ENCODE measurements at regions not wholly inside any gene's neighbourhood (a gene's known extent, or its start where the extent isn't known, plus 50 kb on each side); places are given as distances from the start of the nearest gene placed in this dataset.

GRCh38 chr3:161990036-161990435 lies 493.4 kb downstream of the OTOL1 start:
- Mint-ChIP-seq H3K36me3 (ENCODE audit: low read depth) (no peaks in the 10 kb centered on the region), H3K4me1 (ENCODE audit: low read depth) (no peaks in the 10 kb centered on the region), H3K4me3 (no peak overlapping the region), H3K27ac (no peak overlapping the region), H3K27me3 (no peaks in the 10 kb centered on the region), H3K9me3 (peaks cover 2% of the 10 kb centered on the region)
- ChIA-PET CTCF (no interaction called here), POLR2A (no interaction called here)
- DNase-seq = no peak
- intact Hi-C loops (cut with micrococcal nuclease) = no loop called here
- no peak for ATAC-seq
- TF ChIP-seq, protein P1, sequence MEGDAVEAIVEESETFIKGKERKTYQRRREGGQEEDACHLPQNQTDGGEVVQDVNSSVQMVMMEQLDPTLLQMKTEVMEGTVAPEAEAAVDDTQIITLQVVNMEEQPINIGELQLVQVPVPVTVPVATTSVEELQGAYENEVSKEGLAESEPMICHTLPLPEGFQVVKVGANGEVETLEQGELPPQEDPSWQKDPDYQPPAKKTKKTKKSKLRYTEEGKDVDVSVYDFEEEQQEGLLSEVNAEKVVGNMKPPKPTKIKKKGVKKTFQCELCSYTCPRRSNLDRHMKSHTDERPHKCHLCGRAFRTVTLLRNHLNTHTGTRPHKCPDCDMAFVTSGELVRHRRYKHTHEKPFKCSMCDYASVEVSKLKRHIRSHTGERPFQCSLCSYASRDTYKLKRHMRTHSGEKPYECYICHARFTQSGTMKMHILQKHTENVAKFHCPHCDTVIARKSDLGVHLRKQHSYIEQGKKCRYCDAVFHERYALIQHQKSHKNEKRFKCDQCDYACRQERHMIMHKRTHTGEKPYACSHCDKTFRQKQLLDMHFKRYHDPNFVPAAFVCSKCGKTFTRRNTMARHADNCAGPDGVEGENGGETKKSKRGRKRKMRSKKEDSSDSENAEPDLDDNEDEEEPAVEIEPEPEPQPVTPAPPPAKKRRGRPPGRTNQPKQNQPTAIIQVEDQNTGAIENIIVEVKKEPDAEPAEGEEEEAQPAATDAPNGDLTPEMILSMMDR (IDR thresholded peaks at IDR 0.05) = no peak

- CTCF ChIA-PET = no interaction called here
- intact Hi-C loops (cut with micrococcal nuclease) = no loop called here
- H3K4me3 Mint-ChIP-seq = no peak overlapping the region
Observed at GRCh38 chr3:161991901-161992540, 495.4 kb downstream of the OTOL1 start.

GRCh38 chr3:161999846-162000245 lies 503.2 kb downstream of the OTOL1 start:
- POLR2A ChIA-PET = no interaction called here
- Mint-ChIP-seq H3K4me3 (no peak overlapping the region), H3K27ac (no peak overlapping the region), H3K27me3 (no peaks in the 10 kb centered on the region), H3K36me3 (ENCODE audit: low read depth) (no peaks in the 10 kb centered on the region), H3K4me1 (ENCODE audit: low read depth) (no peaks in the 10 kb centered on the region), H3K9me3 (peaks cover 23% of the 10 kb centered on the region)
- intact Hi-C loops (cut with micrococcal nuclease) = no loop called here
- DNase-seq (no peak), ATAC-seq (no peak)
- CTCF ChIA-PET = no interaction called here
- TF ChIP-seq, protein P1 (IDR thresholded peaks at IDR 0.05) = no peak

More at GRCh38 chr3:161991901-161992540, 495.4 kb downstream of the OTOL1 start:
- H3K27ac Mint-ChIP-seq = no peak overlapping the region
- DNase-seq (no peak), ATAC-seq (no peak)
- H3K36me3 Mint-ChIP-seq (ENCODE audit: low read depth) = no peaks in the 10 kb centered on the region
- peaks cover 1% of the 10 kb centered on the region for H3K9me3 Mint-ChIP-seq
- no peaks in the 10 kb centered on the region for H3K4me1 Mint-ChIP-seq (ENCODE audit: low read depth)
- no peaks in the 10 kb centered on the region for H3K27me3 Mint-ChIP-seq
- POLR2A ChIA-PET = no interaction called here
- TF ChIP-seq, protein P1 (IDR thresholded peaks at IDR 0.05) = no peak

DNA sequence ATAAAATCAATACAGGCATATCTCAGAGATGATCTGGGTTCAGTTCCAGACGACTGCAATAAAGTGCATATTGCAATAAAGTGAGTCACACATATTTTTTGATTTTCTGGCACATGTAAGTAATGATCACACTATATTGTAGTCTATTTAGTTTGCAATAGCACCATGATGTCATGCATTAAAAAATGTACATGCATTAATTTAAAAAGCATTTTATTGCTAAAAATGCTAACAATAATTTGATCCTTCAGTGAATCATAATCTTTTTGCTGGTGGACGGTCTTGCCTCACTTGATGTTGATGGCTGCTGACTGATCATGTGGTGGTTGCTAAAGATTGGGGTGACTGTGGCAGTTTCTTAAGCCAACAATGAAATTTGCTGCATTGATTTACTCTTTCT lies 511.1 kb downstream of the OTOL1 start:
- H3K4me1 Mint-ChIP-seq (ENCODE audit: low read depth) = no peaks in the 10 kb centered on the region
- CTCF ChIA-PET = no interaction called here

GRCh38 chr3:162012633-162013032 lies 516.0 kb downstream of the OTOL1 start:
- POLR2A ChIA-PET = no interaction called here
- peaks cover 3% of the 10 kb centered on the region for H3K9me3 Mint-ChIP-seq
- DNase-seq = no peak
- H3K36me3 Mint-ChIP-seq (ENCODE audit: low read depth) = no peaks in the 10 kb centered on the region
- no peak overlapping the region for H3K4me3 Mint-ChIP-seq
- no peak overlapping the region for H3K27ac Mint-ChIP-seq
- TF ChIP-seq, protein P1 (IDR thresholded peaks at IDR 0.05) = no peak
- intact Hi-C loops (cut with micrococcal nuclease) = no loop called here
- CTCF ChIA-PET = no interaction called here
- no peaks in the 10 kb centered on the region for H3K27me3 Mint-ChIP-seq
- ATAC-seq = no peak
- no peaks in the 10 kb centered on the region for H3K4me1 Mint-ChIP-seq (ENCODE audit: low read depth)

More for the DNA sequence above, 511.1 kb downstream of the OTOL1 start:
- POLR2A ChIA-PET = no interaction called here
- TF ChIP-seq, protein P1 (IDR thresholded peaks at IDR 0.05) = no peak
- Mint-ChIP-seq H3K9me3 (peaks cover 4% of the 10 kb centered on the region), H3K27me3 (no peaks in the 10 kb centered on the region), H3K4me3 (no peak overlapping the region), H3K27ac (no peak overlapping the region), H3K36me3 (ENCODE audit: low read depth) (no peaks in the 10 kb centered on the region)
- intact Hi-C loops (cut with micrococcal nuclease) = no loop called here
- ATAC-seq = no peak
- DNase-seq = no peak
